Skin epidermis (tissue), 12 donors: ENCODE measurements at regions not wholly inside any gene's neighbourhood (a gene's known extent, or its start where the extent isn't known, plus 50 kb on each side); places are given as distances from the start of the nearest gene placed in this dataset.

Experiments used
- H3K27ac ChIP-seq, 21 experiments: fragments of 200-600 bp; sonication (generic) in 11 of 21; one replicate each; pipeline ENCODE4 v1.5.0; 2020; ENCODE audit warnings: mild to moderate bottlenecking in 3 of 21, inconsistent platforms in 2 of 21, moderate library complexity in 2 of 21
- H3K4me3 ChIP-seq, 7 experiments: fragments of 200-600 bp; sonication (generic) in 2 of 7; one replicate each; pipeline ENCODE4 v1.5.0; 2020; ENCODE audit warnings: inconsistent platforms in 2 of 7, mild to moderate bottlenecking in 2 of 7, moderate library complexity in 1 of 7

- no peak overlapping the region for H3K4me3 ChIP-seq
- no peak overlapping the region for H3K27ac ChIP-seq
Measured at GRCh38 chr10:130519791-130520190, 383.6 kb downstream of the GLRX3 start.

GRCh38 chr10:130531312-130531711, 395.1 kb downstream of the GLRX3 start:
- H3K4me3 ChIP-seq = no peak overlapping the region
- H3K27ac ChIP-seq = no peak overlapping the region

GRCh38 chr10:130541090-130541489, 404.9 kb downstream of the GLRX3 start:
- Histone ChIP-seq H3K4me3 (no peak overlapping the region), H3K27ac (no peak overlapping the region)

- no peak overlapping the region for H3K27ac ChIP-seq
Measured at GRCh38 chr10:130542761-130543160, 406.6 kb downstream of the GLRX3 start.

GRCh38 chr10:130543794-130544193, 407.6 kb downstream of the GLRX3 start:
- H3K27ac ChIP-seq = no peak overlapping the region
- no peak overlapping the region for H3K4me3 ChIP-seq

More at GRCh38 chr10:130542761-130543160, 406.6 kb downstream of the GLRX3 start:
- H3K4me3 ChIP-seq = no peak overlapping the region

- no peak overlapping the region for H3K27ac ChIP-seq
- no peak overlapping the region for H3K4me3 ChIP-seq
Measured at GRCh38 chr10:130545122-130545521, 408.9 kb downstream of the GLRX3 start.

GRCh38 chr10:130545697-130546096, 409.5 kb downstream of the GLRX3 start:
- Histone ChIP-seq H3K4me3 (no peak overlapping the region), H3K27ac (no peak overlapping the region)

- Histone ChIP-seq H3K27ac (no peak overlapping the region), H3K4me3 (no peak overlapping the region)
Measured at GRCh38 chr10:130546841-130547240, 410.6 kb downstream of the GLRX3 start.

GRCh38 chr10:130547368-130547767, 411.2 kb downstream of the GLRX3 start:
- no peak overlapping the region for H3K4me3 ChIP-seq
- no peak overlapping the region for H3K27ac ChIP-seq

- H3K4me3 ChIP-seq = no peak overlapping the region
- no peak overlapping the region for H3K27ac ChIP-seq
Measured at GRCh38 chr10:130550952-130551674, 414.9 kb downstream of the GLRX3 start.

- H3K4me3 ChIP-seq = no peak overlapping the region
Measured at GRCh38 chr10:130551676-130552075, 415.5 kb downstream of the GLRX3 start.

GRCh38 chr10:130553826-130554225, 417.6 kb downstream of the GLRX3 start:
- H3K27ac ChIP-seq = no peak overlapping the region
- no peak overlapping the region for H3K4me3 ChIP-seq

More at GRCh38 chr10:130551676-130552075, 415.5 kb downstream of the GLRX3 start:
- H3K27ac ChIP-seq = no peak overlapping the region

- H3K4me3 ChIP-seq = no peak overlapping the region
Measured at GRCh38 chr10:130554701-130555410, 418.7 kb downstream of the GLRX3 start.

GRCh38 chr10:130555411-130555750, 419.2 kb downstream of the GLRX3 start:
- H3K4me3 ChIP-seq = no peak overlapping the region
- no peak overlapping the region for H3K27ac ChIP-seq

More at GRCh38 chr10:130554701-130555410, 418.7 kb downstream of the GLRX3 start:
- H3K27ac ChIP-seq = no peak overlapping the region

GRCh38 chr10:130557181-130557845, 421.1 kb downstream of the GLRX3 start:
- Histone ChIP-seq H3K4me3 (no peak overlapping the region), H3K27ac (no peak overlapping the region)

GRCh38 chr10:130558746-130559546, 422.8 kb downstream of the GLRX3 start:
- Histone ChIP-seq H3K27ac (no peak overlapping the region), H3K4me3 (no peak overlapping the region)

GRCh38 chr10:130559547-130559880, 423.3 kb downstream of the GLRX3 start:
- Histone ChIP-seq H3K27ac (no peak overlapping the region), H3K4me3 (no peak overlapping the region)

GRCh38 chr10:130560116-130560515, 423.9 kb downstream of the GLRX3 start:
- Histone ChIP-seq H3K27ac (no peak overlapping the region), H3K4me3 (no peak overlapping the region)

GRCh38 chr10:130560573-130560972, 424.4 kb downstream of the GLRX3 start:
- Histone ChIP-seq H3K4me3 (no peak overlapping the region), H3K27ac (no peak overlapping the region)

- no peak overlapping the region for H3K27ac ChIP-seq
- H3K4me3 ChIP-seq = no peak overlapping the region
Measured at GRCh38 chr10:130561681-130562080, 425.5 kb downstream of the GLRX3 start.
